ENCODE measurements at regions not wholly inside any gene's neighbourhood (a gene's known extent, or its start where the extent isn't known, plus 50 kb on each side); places are given as distances from the start of the nearest gene placed in this dataset.

DNA sequence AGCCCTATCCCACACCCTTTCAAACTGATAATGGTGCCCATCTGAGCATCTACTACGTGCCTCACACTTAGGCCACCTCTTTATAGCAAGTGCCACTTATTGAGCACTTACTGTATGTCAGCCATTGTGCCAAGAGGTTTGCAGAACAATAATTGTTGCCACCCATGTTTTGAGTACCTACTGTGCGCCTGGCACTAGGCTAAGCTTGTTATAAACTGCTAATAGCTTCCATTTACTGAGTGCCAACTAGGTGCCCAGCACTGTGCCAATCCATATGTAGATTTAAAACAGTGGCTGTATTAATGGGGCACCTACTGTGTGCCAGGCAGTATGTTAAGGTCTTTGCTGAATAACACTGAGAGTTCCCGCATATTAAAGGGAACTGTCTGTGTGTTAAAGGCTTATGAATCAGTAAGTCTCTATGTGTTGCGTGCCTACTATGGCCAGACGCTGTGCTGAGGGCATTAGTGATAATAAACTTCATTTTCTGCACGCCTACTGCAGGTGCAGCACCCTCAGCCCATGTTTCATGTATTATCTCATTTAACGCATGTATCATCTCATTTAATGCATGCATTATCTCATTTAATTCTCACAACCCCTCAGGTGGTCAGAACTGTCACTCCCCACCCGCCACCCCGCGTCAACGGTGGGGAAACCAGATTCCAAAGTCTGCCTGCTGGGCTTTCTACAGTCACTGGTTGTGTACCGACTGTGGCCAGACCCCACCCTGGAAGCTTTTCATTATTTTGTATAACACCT lies 105.0 kb downstream of the PTPRS start:
- no peak for DNase-seq

DNA sequence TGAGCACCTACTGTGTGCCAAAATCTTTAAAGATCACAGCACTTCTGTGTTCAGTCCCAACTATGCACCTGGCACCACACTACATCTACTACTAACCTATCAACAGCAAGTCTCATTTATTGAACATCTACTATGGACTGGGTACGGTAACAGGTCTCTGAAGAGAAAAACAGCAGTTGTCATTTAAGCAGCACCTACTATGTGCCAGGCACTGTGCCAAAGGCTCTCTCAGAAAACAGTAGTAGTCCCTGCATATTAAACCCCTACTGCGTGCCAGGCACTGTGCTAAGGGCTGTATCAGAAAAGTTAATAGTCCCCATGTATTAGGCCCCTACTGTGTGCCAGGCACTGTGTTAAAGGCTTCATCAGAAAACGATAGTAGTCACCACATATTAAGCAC lies 106.2 kb downstream of the PTPRS start:
- DNase-seq = no peak

DNA sequence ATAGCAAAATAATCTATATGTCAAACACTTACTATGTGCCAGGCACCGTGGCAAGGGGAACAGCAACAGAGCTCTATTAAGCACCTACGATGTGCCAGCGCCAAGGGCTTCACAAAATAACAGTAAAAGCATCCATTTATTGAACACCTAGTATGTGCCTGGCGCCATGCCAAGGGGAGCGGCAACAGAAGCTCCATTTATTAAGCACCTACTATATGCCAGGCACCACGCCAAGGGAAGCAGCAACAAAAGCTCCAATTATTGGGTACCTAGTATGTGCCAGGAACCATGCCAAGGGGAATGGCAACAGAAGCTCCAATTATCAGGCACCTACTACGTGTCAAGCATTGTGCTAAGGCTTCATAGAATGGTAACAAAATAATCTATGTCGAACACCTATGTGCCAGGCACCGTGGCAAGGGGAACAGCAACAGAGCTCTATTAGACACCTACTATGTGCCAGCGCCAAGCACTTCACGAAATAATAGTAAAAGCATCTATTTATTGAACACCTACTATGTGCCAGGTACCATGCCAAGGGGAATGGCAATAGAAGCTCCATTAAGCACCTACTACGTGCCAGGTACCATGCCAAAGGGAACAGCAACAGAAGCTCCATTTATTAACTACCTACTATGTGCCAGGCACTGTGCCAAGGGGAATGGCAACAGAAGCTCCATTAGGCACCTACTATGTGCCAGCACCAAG lies 107.7 kb downstream of the PTPRS start:
- no peak for DNase-seq

DNA sequence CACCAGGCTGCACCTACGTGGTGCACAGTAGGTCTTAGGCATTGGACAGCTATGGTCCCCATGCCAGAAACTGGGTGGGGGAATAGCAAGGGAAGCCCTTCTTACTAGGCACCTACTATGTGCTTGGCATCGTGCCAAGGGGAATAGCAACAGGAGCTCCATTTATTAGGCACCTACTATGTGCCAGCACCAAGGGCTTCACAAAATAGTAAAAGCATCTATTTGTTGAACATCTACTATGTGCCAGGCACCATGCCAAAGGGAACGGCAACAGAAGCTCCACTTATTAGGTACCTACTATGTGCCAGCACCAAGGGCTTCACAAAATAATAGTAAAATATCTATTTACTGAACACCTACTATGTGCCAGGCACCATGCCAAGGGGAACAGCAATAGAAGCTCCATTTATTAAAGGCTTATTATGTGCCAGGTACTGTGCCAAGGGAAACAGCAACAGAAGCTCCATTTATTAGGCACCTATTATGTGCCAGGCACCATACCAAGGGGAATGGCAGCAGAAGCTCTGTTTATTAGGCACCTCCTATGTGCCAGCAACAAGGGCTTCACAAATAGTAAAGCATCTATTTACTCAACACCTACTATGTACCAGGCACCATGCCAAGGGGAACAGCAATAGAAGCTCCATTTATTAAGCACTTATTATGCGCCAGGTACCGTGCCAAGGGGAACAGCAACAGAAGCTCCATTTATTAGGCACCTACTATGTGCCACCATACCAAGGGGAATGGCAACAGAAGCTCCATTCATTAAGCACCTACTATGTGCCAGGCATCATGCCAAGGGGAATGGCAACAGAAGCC lies 108.5 kb downstream of the PTPRS start:
- no peak for DNase-seq

DNA sequence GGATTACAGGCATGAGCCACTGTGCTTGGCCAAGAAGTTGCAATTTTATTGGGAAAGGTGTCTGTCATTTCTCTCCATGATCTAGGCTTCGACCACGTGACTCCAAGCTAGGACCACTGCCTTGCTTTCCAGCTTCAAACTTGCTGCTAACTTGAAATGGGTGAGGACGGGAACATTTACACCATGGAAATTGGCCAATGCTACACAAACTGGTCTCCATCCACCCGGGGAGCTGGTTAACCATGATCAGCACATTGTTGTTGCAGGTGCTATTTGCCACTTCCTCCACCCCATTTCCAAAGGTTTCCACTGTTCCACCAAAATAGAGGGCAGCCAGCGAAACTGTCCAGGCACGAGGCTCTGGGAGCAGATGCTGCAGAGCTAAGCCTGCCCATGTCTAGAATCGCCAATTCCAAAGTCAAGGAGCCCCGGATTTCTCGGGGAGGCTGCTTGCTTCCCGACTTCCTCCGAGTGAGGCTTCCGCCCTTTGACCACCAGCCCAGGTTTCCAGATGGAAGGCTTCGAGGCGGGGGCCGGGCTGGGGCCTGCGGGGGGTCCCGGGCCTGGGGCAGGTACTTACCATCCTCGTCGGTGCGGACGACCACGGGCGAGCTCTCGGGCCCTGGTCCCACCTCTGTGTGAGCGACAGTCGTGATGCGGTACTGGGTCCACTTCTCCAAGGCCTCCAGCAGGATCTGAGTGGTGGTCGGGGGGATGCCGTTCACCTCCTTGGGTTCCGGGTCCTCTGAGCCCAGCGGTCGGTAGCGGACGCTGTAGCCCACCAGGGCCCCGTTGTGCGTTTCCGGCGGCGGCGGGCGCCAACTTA lies 109.7 kb downstream of the PTPRS start:
- no peak for DNase-seq

DNA sequence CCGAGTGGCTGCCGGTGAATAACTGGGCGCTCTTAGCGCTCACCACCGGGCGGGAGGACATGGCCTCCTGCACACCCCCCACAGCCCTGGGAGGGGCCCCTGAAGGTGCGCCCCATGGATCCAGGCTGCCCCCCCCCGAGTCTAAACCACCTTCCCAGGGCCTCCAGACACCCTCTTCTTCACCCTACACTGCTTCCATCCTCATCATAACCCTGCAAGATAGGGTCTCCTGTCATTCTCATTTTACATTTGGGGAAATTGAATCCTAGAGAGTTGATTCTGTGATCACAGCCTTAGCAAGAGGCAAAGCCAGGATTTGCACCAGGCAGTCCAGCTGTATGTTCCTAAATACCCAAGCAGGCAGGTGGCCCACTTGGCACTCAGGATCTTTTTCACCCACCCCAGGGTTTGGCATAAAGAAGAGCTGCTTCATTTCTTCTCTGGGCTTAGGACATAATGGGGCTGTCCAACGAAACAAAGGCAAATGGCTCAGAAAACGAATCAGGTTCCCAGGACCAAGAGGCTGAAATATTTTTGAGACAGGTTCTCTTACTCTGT lies 110.8 kb downstream of the PTPRS start:
- no peak for DNase-seq

DNA sequence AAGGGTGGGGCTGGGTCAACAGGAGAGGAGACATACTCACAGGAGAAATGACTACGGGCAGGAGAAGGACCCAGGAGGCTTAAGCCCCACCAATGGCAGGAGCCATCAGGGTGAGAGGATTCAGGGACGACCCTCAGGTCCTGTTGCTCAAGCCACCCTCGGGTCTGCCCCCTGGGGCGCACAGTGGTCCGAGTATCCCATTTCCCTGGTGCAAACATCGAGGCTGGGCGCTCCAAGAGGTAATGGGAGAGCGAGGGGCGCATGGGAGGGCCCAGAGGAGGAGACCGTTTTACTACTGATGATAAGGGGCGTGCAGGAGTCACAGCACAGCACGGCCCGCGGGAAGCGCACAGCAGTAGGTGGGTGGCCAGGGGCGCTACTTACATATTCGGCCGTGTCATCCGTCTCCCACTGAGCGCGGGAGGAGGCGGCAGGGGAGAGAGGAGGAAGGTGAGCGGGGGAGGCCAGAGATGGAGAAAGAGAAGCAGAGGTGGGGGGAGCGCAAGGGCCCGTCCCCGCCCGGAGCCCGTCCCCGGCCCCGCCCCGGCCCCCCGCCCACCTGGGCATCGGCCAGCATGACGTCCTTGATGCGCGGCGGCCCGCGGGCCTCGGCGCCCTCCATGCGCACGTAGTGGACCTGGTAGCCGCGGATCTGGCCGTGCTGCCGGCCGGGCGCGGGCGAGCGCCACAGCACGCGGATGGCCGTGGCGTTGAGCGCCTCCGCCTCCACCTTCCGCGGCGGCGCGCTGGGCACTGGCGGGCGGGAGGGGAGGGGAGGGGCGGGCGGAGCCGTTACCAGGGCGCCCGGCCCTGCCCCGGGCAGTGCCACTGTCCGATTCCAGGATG lies 111.5 kb downstream of the PTPRS start:
- DNase-seq = no peak

DNA sequence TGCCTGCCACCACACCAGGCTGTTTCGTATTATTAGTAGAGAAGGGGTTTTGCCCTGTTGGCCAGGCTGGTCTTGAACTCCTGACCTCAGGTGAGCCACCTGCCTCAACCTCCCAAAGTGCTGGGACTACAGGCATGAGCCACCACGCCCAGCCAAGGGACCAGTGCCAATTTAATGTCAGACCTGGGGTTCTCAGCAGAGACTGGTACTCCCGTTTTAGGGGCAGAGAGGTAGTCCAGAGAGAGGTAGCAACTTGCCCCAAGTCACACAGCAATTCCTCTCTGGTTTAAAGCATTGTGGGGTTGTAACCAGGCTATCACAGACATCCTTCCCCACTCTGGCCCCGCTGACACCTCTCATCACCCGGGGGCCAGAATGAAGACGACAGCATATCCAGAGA lies 112.1 kb downstream of the PTPRS start:
- no peak for DNase-seq

DNA sequence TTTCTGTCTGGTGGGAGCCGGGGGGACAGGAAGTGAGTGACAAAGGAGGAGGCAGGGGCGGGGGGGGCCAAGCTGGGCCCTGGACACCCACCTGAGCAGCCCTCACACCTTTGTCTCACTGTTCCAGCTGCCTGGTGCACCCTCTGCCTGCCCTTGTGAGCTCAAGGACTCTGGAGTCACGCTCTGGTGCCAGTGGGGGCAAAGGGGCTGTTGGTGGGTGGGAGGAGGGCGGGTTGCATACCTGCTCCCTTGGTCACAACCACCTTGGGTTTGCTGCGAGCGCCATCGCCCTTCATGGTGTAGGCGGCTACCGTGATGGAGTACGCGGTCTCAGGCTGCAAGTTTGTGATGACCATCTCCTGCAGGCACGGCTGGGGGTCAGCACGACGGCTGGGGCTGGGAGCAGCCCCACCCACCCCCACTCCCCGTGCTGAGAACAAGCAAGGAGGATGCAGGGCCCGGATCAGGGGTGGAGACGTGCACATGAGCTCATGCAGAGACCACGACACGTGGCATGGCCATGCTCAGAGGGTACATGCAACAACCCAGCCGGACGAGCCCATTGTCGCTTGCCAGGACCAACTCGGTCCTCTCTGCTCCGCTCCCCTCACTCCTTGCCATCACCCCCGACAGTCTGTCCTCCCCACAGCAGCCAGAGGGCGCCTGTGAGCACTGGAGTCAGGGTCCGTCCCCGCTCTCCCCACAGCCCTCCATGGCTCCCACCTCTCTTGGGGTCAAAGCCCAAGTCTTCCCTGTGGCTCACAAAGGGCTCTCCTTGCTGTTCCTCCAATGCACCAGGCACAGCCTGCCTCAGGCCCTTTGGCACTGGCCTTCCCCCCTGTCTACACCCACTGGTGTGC lies 114.9 kb downstream of the PTPRS start:
- DNase-seq = peak; percentile 20

DNA sequence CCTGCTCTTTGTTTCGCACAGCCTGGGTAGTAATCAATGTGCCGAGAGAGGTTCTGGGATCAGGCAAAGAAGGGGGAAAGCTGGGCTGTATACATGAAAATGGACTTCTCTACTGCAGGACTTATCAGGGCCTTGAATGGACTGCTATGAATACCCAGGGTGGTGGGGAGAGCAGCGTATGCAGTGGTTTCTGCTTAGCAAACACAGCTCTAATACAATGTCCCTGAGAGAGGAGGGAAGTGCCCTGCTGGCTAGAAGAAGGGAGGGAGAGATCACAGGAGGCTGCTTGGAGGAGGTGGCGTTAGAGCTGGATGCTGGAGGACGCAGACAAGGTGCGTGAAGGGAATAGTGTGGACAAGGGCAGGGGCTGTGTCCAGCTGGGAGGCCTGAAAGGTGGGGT lies 116.1 kb downstream of the PTPRS start:
- DNase-seq = no peak

DNA sequence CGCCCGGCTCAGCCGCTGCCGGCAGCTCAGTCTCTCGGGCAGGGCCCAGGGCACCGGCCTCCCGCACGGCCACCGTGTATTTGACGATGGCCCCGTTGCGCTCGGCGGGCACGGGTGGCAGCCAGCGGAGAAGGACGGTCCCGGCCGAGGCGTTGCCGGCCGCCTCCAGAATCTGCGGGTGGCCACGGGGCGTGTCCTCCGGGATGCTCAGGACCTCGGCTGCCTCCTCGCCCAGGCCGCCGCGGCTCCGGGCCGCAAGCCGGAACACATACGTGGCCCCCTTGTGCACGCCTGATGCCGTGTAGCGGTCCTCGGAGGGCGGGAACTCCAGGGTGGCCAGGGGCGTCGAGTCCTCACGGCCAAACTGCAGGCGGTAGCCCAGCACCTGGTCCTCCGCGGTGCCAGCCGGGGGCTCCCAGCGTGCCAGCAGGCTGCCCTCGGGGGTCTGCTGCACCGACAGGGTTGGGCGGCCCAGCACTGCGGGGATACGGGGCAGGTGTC lies 117.7 kb downstream of the PTPRS start:
- no peak for DNase-seq

DNA sequence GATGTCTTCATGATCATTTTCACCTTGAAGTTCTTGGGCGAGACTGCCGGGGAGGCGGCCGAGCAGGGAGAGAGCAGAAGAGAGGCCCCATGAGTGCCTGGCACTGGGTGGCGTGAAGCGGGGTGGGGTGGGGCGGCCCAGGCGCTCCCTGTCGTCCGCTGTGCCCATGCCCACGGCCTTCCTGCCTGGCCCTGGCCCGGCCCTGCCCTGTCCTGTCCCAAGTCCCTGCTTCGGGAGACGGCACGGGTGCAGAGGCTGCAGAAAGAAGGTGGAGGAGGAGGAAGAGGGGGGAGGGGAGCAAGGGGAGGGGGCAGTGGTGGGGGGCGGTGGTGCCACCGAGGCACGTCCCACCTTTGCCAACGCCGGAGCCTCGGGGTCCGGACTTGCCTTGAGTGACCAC lies 118.4 kb downstream of the PTPRS start:
- no peak for DNase-seq

DNA sequence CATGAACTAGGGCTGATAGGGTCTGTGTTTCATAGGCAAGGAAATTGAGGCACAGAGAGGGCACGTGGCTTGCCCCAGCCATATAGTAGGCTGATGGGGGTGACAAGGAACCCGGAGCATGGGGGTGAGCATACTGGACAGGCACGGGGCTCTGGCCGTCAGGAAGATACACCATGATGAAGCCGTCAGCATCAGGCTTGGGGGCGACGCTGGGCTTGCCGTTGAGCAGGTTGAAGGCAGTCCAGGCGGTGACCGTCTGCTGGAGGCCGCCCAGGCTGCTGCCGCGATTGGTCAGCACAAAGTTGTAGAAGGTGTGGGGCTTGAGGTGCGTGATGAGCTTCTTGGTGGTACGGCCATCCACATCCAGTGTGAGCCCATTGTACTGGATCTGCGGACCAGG lies 119.7 kb downstream of the PTPRS start:
- no peak for DNase-seq

DNA sequence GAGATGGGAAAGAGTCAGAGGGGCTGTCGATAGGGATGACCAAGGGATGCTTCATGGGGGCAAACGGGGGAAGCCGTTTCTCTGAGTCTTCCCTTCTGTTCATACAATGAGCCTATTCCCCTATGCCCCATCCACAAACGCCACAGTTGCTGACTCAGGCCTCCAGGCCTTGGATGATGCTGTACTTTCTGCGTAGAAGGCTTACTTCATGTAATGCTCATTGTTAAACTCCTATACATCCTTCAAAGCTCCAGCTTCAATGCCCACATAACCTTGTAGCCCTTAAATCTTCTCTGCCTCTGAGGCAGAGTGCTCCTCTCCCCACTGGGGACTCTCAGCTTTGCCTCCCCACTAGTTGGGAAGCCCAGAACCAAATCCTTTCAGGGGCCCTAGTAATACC lies 120.3 kb downstream of the PTPRS start:
- DNase-seq = no peak

DNA sequence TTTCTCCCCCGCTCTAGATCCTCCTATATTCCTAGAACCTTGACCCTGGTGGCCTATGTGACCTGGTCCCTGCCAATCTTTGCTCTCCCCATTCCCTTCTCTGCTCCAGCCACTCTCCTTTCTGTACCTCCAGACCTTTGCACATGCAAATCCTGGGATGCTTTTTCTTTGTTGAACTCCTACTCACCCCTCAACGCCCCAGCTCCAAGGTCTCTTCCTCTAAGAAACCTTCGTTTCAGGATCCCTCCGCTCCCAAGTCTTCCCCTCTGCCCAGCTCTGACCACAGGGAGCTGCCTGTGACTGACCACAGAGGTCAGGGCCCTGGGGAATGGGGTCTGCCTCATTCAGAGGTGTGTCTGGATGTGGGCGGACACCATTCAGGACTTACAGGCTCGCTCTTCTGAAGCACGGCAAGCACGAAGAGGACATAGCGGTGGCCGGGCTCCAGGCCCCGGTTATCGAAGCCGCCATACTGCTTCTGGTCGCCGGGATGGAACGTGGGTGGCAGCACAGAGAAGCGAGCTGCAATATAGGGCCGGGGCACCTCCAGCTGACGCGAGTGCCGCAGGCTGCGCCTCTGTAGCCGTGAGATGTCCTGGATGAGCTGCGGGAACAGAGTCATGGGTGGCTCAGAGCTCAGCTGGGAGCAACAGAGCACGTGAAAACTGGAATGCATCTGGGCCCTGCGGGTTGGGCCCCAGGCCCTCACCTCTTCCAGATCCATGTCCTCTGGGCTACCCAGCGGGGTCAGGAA lies 120.9 kb downstream of the PTPRS start:
- no peak for DNase-seq

DNA sequence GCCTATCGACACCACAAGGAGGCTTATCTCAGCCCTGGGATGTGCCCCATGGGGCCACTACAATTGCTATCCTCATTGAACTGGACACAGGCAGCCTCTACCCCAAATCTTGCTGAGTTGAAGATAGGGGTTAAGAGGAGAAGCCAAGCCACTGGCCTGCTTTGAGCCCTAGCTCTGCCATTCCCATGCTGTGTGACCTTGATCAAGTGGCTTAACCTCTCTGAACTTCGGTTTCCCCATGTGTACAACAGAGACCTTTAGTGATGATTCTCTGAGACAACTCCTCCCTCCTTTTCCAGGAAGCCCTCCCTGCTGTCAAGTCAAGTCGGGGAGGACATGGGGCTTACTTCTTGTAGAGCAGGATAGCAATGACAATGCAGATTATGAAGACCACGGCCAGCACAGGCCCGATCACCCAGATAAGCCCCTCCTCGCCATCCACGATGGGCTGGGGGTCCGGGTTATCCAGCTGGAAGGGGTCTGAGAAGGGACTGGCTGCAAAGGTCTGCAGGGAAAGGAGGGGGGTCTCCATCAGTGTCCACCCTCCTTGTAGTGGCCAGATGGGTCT lies 121.6 kb downstream of the PTPRS start:
- no peak for DNase-seq

DNA sequence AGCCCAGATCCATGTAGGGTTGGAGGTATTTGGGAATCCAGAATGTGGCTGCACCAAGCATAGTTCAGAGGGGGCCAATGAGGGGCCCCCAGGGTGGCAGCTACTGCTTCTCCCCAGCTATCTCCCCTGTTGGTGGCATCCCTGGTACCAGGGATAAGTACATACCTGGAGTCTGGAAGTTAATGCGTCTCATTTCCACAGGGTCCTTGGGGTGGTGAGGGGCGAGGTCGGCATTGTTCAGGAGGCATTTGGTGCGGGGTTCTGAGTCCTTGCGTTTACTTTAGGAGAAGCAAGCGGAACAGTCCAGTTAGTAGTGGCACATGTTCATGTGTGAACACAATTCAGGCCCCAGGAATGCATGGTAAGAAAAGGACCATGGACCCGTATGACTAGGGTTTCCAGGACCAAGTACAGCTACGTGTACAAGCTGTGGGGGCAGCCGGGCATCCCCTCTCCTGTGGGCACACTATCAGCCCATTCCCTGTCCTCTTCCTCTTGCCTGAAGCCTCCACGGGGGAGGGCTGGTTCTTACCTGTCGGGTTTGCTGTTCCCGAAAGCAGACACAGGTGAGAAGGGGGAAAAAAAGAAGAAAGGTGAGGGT lies 122.3 kb downstream of the PTPRS start:
- DNase-seq = no peak

DNA sequence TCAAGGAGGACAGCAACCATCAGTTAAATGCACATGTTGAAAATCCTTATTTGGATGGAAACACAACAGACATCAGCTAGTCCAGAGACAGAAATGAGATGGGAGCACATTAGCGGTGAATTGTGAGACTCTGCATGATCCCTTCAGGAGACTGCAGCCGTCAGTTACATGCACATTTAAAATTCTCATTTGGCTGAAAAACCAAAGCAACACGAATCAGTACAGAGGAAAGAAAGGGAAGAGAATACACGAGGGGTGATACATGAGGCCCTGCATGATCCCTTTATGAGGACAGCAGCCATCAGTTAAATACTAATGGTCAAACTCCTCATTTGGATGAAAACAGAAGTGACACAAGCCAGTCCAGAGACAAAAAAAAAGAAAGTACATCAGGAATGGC lies 123.4 kb downstream of the PTPRS start:
- no peak for DNase-seq

Measured in NCI-H82 (cell line).